Stomach (tissue), 4 donors: ENCODE measurements at regions not wholly inside any gene's neighbourhood (a gene's known extent, or its start where the extent isn't known, plus 50 kb on each side); places are given as distances from the start of the nearest gene placed in this dataset.

ENCODE experiments used
- EP300 ChIP-seq: sonication (generic); formaldehyde crosslinking; IDR thresholded peaks from one replicate; pipeline ENCODE4 v1.6.1; 2017; ENCODE audit warnings: antibody characterized with exemption
- POLR2A ChIP-seq, 4 donors: fragments of 450-650 bp; IDR thresholded peaks; one replicate each; pipeline ENCODE4 v1.6.1; 2016; ENCODE audit warnings: antibody characterized with exemption in 4 of 4, control low read depth in 2 of 4, mild to moderate bottlenecking in 1 of 4, moderate library complexity in 1 of 4
- POLR2AphosphoS5 ChIP-seq, 3 donors: sonication (generic); formaldehyde crosslinking; IDR thresholded peaks; one replicate each; pipeline ENCODE4 v1.6.1; 2016; ENCODE audit warnings: antibody characterized with exemption in 3 of 3
- TF ChIP-seq, protein P1 (sequence below), 7 experiments: fragments of 450-650 bp in 4 of 7; fragments of 200-600 bp in 3 of 7; sonication (generic) in 3 of 7; IDR thresholded peaks; one replicate each; pipeline ENCODE4 v1.5.1; 2016 to 2019; ENCODE audit warnings: antibody characterized with exemption in 7 of 7, control low read depth in 2 of 7, mild to moderate bottlenecking in 1 of 7

DNA sequence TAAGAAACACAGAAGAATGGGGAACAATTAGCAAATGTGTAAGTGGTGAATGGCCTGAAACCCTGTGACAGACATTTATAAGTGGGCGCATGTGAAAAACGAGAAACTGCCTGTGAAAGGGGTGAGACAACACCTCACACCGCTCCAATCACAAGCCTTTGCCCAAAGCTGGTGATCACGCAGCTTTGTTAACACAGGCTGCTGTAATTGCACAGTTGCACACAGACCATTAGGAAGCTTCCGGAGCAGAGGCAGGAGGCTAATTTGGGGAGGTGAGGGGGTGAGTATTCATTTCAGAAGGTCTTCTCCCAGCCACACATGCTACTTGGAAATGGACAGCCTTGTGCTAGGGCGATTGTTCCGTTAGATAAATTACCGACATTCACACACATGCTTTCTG, 294.0 kb downstream of the MED10 start:
- TF ChIP-seq, protein P1, sequence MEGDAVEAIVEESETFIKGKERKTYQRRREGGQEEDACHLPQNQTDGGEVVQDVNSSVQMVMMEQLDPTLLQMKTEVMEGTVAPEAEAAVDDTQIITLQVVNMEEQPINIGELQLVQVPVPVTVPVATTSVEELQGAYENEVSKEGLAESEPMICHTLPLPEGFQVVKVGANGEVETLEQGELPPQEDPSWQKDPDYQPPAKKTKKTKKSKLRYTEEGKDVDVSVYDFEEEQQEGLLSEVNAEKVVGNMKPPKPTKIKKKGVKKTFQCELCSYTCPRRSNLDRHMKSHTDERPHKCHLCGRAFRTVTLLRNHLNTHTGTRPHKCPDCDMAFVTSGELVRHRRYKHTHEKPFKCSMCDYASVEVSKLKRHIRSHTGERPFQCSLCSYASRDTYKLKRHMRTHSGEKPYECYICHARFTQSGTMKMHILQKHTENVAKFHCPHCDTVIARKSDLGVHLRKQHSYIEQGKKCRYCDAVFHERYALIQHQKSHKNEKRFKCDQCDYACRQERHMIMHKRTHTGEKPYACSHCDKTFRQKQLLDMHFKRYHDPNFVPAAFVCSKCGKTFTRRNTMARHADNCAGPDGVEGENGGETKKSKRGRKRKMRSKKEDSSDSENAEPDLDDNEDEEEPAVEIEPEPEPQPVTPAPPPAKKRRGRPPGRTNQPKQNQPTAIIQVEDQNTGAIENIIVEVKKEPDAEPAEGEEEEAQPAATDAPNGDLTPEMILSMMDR (IDR thresholded peaks at IDR 0.05): no peak
- no peak for TF ChIP-seq POLR2A (IDR thresholded peaks at IDR 0.05)
- TF ChIP-seq EP300: no peak
- no peak for TF ChIP-seq POLR2AphosphoS5 (IDR thresholded peaks at IDR 0.05)
